ENCODE measurements at regions not wholly inside any gene's neighbourhood (a gene's known extent, or its start where the extent isn't known, plus 50 kb on each side); places are given as distances from the start of the nearest gene placed in this dataset.

DNA sequence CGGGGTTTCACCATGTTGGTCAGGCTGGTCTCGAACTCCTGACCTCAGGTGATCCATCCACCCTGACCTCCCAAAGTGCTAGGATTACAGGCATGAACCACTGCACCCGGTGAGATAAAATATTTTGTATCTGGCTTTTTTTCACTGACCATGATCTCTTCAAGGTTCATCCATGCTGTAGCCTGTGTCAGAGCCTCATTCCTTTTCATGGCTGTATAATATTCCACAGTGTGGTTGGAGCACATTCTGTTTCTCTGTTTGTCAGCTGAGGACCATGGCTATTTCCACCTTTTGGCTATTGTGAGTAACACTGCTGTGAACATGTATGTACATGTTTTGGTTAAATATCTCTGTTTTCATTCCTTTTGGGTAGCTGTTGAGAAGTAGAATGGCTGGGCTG, 169.2 kb downstream of the SHOX start:
- no peak for DNase-seq
- no peaks in the 10 kb centered on the region for H3K27me3 ChIP-seq (replicated peaks in 1 of 7)
- H3K9me3 ChIP-seq, result peaks cover 0 to 35% (median 14%) of the 10 kb centered on the region in 8 donors
- WGBS, 5 donors, result 84 to 96% (median 92%) methylated on average over 3 of the region's 3 CpGs
- TF ChIP-seq, protein P1, sequence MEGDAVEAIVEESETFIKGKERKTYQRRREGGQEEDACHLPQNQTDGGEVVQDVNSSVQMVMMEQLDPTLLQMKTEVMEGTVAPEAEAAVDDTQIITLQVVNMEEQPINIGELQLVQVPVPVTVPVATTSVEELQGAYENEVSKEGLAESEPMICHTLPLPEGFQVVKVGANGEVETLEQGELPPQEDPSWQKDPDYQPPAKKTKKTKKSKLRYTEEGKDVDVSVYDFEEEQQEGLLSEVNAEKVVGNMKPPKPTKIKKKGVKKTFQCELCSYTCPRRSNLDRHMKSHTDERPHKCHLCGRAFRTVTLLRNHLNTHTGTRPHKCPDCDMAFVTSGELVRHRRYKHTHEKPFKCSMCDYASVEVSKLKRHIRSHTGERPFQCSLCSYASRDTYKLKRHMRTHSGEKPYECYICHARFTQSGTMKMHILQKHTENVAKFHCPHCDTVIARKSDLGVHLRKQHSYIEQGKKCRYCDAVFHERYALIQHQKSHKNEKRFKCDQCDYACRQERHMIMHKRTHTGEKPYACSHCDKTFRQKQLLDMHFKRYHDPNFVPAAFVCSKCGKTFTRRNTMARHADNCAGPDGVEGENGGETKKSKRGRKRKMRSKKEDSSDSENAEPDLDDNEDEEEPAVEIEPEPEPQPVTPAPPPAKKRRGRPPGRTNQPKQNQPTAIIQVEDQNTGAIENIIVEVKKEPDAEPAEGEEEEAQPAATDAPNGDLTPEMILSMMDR (IDR thresholded peaks at IDR 0.05 in 8 of 11, conservative IDR thresholded peaks at IDR 0.05 in 3 of 11), result no peak
- no peak for TF ChIP-seq POLR2A (IDR thresholded peaks at IDR 0.05)
- TF ChIP-seq POLR2AphosphoS5 (IDR thresholded peaks at IDR 0.05), result no peak
- no peaks in the 10 kb centered on the region for H3K4me1 ChIP-seq
- H3K4me3 ChIP-seq, result no peak overlapping the region
- H3K36me3 ChIP-seq, result no peaks in the 10 kb centered on the region
- no peak overlapping the region for H3K27ac ChIP-seq
- intact Hi-C loops (cut with DNase I; ENCODE audit: low total_unique reads), result no loop called here

DNA sequence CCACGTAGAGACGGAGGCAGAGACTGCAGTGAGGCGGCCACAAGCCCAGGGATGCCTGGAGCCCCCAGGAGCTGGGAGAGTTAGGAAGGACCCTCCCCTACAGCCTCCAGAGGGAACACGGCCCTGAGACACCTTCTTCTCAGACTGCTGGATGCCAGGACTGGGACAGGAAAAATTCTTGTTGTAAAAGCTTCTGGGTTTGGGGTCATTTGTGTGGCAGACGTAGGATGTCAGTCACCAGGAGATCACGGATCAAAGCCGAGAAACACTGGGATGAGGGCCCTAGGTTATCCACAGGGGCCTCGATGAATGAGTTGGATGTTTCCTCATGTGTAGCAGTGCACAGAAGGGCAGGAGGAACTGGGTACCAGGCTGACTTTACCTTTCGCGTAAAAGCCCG, 163.7 kb downstream of the SHOX start:
- no peaks in the 10 kb centered on the region for H3K4me1 ChIP-seq
- H3K27ac ChIP-seq, result no peak overlapping the region
- H3K27me3 ChIP-seq (replicated peaks in 1 of 7), result peaks cover 0 to 45% (median 17%) of the 10 kb centered on the region in 7 donors
- no peaks in the 10 kb centered on the region for H3K36me3 ChIP-seq
- WGBS, 5 donors, result 79 to 89% (median 81%) methylated on average over 11 of the region's 11 CpGs
- TF ChIP-seq, protein P1 (IDR thresholded peaks at IDR 0.05 in 8 of 11, conservative IDR thresholded peaks at IDR 0.05 in 3 of 11), result no peak
- TF ChIP-seq POLR2A (IDR thresholded peaks at IDR 0.05) (no peak), POLR2AphosphoS5 (IDR thresholded peaks at IDR 0.05) (no peak)
- intact Hi-C loops (cut with DNase I; ENCODE audit: low total_unique reads), result no loop called here
- DNase-seq, result no peak
- no peak overlapping the region for H3K4me3 ChIP-seq
- peaks cover 0 to 39% (median 4%) of the 10 kb centered on the region in 8 donors for H3K9me3 ChIP-seq

DNA sequence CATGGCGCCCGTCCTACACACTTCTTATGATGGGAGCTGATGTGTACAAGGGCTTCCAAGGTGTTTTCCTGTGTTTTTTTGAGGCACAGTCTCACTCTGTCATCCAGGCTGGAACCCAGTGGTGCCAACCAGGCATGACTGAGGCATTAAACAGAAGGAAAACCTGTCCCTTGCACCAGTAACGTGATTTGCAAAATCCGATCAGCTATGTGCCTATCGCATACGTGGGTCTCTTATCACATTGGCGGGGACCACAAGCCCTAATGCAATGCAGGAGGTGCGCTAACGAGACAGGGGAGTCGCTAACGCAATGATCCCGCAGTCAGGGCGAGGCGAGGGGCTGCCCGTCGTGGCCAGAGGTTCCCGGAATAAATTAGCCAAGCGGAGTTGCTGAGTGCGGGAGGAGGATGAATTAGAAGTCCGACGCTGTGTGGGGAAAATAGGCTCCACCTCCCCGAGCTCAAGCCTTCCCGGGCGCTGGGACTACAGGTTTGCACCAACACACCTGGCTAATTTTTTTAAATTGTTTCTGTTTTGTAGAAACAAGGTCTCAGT, 162.7 kb downstream of the SHOX start:
- WGBS, 5 donors, result 72 to 84% (median 83%) methylated on average over 24 of the region's 24 CpGs
- no peak for DNase-seq
- Histone ChIP-seq H3K27ac (no peak overlapping the region), H3K4me1 (no peaks in the 10 kb centered on the region), H3K4me3 (no peak overlapping the region), H3K36me3 (no peaks in the 10 kb centered on the region), H3K9me3 (peaks cover 0 to 30% (median 0%) of the 10 kb centered on the region in 8 donors), H3K27me3 (replicated peaks in 1 of 7) (peaks cover 0 to 56% (median 20%) of the 10 kb centered on the region in 7 donors)
- intact Hi-C loops (cut with DNase I; ENCODE audit: low total_unique reads), result no loop called here
- TF ChIP-seq POLR2A (IDR thresholded peaks at IDR 0.05), result no peak
- TF ChIP-seq POLR2AphosphoS5 (IDR thresholded peaks at IDR 0.05), result no peak
- TF ChIP-seq, protein P1 (IDR thresholded peaks at IDR 0.05 in 8 of 11, conservative IDR thresholded peaks at IDR 0.05 in 3 of 11), result no peak

DNA sequence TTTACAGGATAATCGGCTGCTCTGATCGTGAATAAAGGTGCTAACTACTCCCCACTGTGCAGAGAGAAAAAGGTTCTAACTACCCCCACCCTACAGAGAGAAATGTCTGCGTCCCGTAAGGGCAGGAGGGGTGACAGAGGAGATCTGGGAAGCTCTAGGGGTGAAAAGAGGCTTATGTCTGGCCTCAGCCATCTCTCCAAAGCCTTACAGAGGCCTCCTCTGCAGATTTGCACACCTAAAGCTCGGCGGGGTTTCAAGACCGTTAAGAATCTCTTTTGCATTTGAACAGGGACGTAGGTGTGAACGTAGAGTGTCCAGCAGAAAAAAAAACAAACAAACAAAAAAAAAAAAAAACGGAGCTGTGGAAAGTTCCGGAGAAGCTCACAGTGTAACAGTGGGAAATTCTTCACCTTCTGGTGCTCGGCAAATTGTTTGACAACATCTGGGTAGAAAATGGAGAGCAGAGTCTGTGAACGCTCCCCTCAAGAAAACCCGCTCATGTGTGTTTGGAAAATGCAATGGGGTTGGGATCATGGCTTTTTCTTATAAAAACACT, 161.0 kb downstream of the SHOX start:
- Histone ChIP-seq H3K36me3 (no peaks in the 10 kb centered on the region), H3K27ac (no peak overlapping the region), H3K9me3 (peaks cover 0 to 30% (median 0%) of the 10 kb centered on the region in 8 donors), H3K4me3 (no peak overlapping the region), H3K27me3 (replicated peaks in 1 of 7) (peaks cover 0 to 59% (median 20%) of the 10 kb centered on the region in 7 donors), H3K4me1 (no peaks in the 10 kb centered on the region)
- TF ChIP-seq, protein P1 (IDR thresholded peaks at IDR 0.05 in 8 of 11, conservative IDR thresholded peaks at IDR 0.05 in 3 of 11), result no peak
- no peak for TF ChIP-seq POLR2AphosphoS5 (IDR thresholded peaks at IDR 0.05)
- TF ChIP-seq POLR2A (IDR thresholded peaks at IDR 0.05), result no peak
- WGBS, 5 donors, result 19 to 26% (median 20%) methylated on average over 14 of the region's 14 CpGs
- intact Hi-C loops (cut with DNase I; ENCODE audit: low total_unique reads), result no loop called here
- no peak for DNase-seq
